GM19239 (cell line): ENCODE measurements at regions not wholly inside any gene's neighbourhood (a gene's known extent, or its start where the extent isn't known, plus 50 kb on each side); places are given as distances from the start of the nearest gene placed in this dataset.
"Not testable (repeated sequence)": the region's sequence is repeated elsewhere in the genome, so short reads cannot be mapped to it uniquely, and the experiment has no call there.

Experiments used
- DNase-seq: peaks from one replicate; pipeline ENCODE4 v3.0.0; 2011; ENCODE audit warnings: low spot score; ENCODE audit not compliant: insufficient read length
- FAIRE-seq: peaks from 2 replicates; lab custom pipeline; 2011; peaks lifted over from hg19 to GRCh38; lab: Jason Lieb, UNC

DNA sequence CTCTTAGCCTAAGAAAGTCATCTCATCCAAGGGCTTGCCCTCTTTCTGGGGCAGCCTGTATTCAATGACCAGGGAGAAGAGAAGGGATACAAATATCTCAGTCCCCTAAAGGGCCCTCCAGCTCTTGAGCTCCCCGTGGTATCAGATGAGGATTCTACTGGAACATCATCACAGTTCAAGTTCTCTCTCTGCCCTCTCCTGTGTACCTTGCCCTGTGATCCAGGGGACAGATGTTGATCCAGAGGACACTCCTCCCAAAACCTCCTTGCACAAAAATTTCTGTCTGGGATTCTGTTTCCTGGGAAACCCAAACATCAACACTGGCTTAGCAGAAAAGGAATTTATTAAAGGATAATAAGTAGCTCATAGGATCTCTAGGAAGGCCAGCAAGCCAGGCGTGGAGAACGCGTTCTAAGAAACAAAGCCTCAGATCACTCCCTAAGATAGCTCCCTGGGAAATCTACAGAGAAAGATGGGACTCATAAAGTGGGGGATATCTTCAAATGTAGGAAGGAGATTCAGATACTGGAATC, 296.3 kb upstream of the KLF3 start:
- no peak for DNase-seq
- FAIRE-seq = no peak

GRCh38 chr4:38368613-38369012, 295.4 kb upstream of the KLF3 start:
- DNase-seq (no peak), FAIRE-seq (no peak)

DNA sequence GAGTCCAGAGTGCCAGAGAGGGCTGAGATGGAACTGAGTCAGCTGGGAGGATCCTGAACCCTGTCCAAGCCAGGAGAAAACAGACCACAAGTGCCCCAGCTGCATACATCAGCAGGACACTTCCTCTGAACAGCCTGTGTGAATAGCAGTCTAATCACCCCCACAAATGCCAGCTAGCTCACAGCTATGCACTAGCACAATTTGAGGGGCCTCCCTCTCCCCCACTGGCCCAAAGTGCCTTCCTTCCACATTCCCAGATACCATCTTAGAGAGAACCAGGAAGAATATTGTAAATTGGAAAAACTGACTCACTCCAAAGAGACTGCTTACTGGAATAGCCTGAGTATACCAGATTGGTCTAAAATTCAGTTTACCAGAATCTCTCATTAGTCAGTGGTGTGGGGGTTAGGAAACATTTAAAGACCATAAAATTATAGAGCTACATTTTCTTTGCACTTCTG, 292.6 kb upstream of the KLF3 start:
- no peak for FAIRE-seq
- DNase-seq = no peak

- DNase-seq (no peak), FAIRE-seq (no peak)
These were observed 290.6 kb upstream of the KLF3 start for GRCh38 chr4:38373375-38373774.

GRCh38 chr4:38377195-38377594, 286.8 kb upstream of the KLF3 start:
- FAIRE-seq = no peak
- no peak for DNase-seq

- DNase-seq (no peak), FAIRE-seq (no peak)
These were observed 285.5 kb upstream of the KLF3 start for GRCh38 chr4:38378478-38378877.

DNA sequence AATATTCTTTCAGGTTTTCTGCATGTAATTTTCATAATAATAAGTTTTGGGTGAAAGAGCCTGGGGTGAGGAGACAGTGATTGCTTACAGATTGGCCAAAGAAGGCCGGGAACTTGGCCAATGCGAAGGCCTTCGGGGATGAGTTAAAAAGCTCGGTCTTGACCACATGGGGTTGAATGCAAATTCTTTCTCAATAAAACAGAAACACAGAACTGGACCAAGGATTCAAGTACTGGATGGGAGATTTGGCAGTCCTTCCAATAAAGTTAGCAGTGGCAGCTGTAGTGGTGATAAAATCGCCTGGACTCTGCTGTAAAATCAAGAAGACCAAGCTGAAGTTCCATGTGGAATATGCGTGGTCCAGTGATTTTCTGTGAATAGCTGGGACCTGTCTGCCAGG, 282.2 kb upstream of the KLF3 start:
- DNase-seq (no peak), FAIRE-seq (no peak)

GRCh38 chr4:38382520-38382919, 281.5 kb upstream of the KLF3 start:
- DNase-seq = no peak
- no peak for FAIRE-seq

DNA sequence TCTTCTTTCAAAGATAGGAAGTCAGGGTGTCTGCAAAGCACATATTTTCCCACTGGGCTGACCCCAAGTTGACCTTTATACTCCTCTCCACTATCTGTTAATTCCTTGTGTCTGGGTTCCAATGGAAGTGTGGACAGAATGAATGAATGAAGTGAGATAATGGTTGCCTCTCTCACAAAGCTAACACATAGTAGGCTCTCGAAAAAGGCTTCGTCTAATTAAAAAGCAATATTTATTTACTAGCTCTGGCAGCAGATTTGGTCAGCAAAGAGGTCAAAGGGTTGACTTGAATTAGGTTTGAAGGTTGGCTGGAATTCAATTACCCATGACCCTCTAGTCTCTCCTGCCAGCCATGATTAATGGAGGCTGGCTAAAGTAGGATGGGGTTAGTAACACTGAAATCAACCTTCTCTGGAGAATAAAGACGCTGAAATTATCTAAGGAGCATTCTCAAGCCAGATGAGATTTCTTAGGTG, 280.3 kb upstream of the KLF3 start:
- FAIRE-seq = no peak

GRCh38 chr4:38385093-38386004, 278.6 kb upstream of the KLF3 start:
- DNase-seq (no peak), FAIRE-seq (no peak)

More for the DNA sequence above, 280.3 kb upstream of the KLF3 start:
- DNase-seq = no peak

DNA sequence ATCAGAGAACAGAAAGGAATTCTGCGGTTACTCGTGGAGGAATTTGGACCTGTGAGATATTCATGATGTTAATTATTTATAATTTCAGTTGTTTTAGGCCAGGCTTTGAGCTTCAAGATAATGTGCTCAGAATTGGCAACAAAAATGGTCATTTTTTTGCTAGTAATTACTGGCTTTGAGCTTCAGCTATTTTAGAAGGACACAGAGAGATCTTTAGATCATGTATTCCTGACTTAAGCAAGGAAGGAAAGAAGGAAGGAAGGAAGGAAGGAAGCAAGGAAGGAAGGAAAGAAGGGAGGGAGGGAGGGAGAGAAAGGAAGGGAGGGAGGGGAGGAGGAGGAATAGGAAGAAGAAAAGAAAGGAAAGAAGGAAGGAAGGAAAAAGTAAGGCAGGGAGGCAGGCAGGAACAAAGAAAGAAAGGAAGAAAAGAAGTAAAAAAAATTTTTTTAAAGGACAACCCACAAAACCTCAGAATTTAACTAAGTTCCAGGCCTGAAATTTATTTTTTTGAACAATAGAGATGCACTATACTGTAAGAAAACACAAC, 277.9 kb upstream of the KLF3 start:
- DNase-seq (no peak), FAIRE-seq (no peak)

- DNase-seq (no peak), FAIRE-seq (no peak)
These were observed 277.3 kb upstream of the KLF3 start for GRCh38 chr4:38386654-38387188.

- no peak for DNase-seq
- no peak for FAIRE-seq
These were observed 276.7 kb upstream of the KLF3 start for GRCh38 chr4:38387348-38387747.

GRCh38 chr4:38387819-38388218, 276.2 kb upstream of the KLF3 start:
- FAIRE-seq = no peak
- no peak for DNase-seq

- not testable (repeated sequence) for FAIRE-seq, DNase-seq
These were observed 275.1 kb upstream of the KLF3 start for GRCh38 chr4:38388907-38389306.

DNA sequence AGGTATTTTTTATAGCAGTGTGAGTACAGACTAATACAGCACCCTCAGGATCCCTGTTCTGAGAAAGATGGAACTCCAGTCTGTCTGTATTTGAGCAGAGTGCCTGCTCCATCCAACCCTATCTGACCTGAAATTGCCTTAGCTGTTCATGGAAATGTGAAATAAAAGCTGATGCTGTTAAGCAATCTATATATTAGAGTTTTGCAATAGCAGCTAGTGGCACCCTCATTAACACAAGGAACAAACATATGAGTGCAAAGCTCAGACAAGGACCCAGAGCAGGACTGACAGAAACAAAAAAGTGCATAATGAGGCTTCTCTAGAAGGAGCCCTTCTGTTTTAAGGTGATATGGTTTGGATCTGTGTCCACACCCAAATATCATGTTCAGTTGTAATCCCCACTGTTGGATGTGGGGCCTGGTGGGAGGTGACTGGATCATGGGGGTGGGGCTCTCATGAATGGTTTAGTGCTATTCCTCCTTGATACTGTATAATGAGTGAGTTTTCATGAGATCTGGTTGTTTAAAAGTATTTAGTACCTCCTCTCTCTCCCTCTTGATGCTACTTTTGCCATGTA, 272.9 kb upstream of the KLF3 start:
- no peak for FAIRE-seq
- DNase-seq = no peak

GRCh38 chr4:38392223-38392855, 271.7 kb upstream of the KLF3 start:
- FAIRE-seq (no peak), DNase-seq (no peak)

- DNase-seq (no peak), FAIRE-seq (no peak)
These were observed 267.9 kb upstream of the KLF3 start for GRCh38 chr4:38396091-38396490.

DNA sequence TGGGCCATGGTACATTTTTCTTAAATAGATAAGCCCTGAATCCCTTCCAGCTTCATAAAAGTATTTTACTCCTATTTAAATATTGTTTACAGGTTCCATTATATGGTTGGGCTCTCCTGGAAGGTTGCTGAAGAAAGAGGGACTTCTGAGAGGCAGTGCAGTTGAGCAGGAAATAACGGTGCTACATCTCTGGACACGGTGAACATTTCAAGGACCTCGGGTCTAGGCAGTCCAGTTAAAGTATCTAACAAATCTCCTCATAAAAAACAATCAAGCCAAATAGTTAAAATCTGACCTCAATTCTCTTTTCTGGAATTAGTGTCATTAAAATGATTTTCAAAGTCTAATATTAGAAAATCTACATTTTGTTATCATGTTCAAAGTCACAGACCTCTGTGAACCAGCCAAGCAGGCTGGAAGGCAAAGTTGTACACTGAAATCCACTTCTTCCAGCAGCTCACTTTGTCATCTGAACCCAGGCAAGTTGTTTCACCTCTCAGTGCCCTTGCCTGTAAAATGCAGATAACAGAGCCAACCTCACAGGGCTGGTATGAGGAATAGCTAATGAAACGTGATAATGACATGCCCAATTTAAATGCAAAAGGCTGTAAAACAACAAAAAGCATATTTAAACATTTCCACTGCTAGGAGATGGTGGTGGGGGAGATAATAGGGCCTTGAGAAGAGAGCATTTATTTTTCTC, 267.0 kb upstream of the KLF3 start:
- FAIRE-seq (no peak), DNase-seq (no peak)

DNA sequence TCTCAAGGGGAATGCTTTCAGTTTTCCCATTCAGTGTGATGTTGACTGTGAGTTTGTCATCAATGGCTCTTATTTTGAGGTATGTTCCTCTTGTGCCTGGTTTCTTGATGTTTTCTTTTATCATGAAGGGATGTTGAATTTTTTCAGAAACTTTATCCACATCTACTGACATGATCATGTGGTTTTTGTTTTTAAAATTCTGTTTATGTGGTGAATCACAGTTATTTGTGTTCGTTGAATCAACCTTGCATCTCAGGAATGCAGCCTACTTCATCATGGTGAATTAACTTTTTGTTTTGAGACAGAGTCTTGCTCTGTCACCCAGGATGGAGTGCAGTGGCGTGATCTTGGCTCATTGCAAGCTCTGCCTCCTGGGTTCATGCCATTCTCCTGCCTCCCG, 263.1 kb upstream of the KLF3 start:
- DNase-seq (no peak), FAIRE-seq (no peak)
